DMS79 (cell line): ENCODE measurements at regions not wholly inside any gene's neighbourhood (a gene's known extent, or its start where the extent isn't known, plus 50 kb on each side); places are given as distances from the start of the nearest gene placed in this dataset.

Source experiments
- DNase-seq: peaks from one replicate; lab custom pipeline; 2025; lab: John Stamatoyannopoulos, UW

DNA sequence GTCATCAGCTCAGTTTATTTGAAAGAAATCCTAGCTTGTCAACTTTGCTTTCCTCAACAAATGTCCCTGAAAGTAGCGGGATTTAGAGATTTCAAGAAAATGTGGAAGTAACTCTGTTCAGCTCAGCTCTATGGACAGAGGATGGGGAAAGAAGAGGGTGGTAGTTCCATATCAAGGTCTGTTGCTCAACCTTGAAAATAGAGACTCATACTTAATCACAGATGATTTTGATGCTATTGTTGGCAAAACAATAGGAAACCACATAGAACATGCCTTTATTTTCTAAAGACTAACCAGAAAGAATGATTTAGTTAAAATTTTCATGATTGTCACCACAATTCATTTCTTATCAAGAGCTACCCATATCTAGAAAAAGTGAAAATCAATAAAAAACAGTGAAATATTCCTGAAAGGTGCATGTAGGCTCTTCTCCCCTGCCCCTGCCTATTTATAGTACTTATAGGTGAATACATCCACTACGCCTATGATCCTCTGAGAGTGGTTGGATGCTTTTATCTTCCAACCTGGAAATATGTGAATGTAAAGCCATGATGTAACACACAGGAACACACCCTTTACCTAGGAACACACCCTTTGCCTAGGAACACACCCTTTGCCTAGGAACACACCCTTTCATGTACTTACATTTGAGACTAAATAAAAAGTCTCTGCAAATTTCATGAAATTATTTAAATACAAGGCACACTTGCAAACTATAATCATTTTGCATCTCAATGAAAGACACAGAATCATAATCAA lies 65.8 kb downstream of the ETAA1 start:
- no peak for DNase-seq

DNA sequence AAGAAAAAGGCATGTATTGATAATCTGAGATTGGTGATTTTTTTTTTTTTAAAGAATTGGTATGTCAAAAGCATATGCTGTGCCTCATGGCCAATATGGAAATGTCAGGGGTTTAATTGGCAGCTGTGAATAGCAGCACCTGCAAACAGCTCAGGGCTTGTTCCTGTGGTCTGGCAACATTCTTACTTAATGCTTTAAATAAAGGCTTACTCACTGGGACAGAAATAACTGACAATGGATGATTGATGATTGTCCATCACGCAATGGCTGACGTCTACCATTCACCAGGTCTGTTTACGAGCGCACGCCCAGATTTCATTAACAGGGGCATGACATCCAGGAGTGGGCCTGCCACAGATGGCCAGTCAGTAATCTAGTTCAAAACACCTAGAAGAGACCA lies 66.7 kb downstream of the ETAA1 start:
- peak; percentile 5 for DNase-seq

DNA sequence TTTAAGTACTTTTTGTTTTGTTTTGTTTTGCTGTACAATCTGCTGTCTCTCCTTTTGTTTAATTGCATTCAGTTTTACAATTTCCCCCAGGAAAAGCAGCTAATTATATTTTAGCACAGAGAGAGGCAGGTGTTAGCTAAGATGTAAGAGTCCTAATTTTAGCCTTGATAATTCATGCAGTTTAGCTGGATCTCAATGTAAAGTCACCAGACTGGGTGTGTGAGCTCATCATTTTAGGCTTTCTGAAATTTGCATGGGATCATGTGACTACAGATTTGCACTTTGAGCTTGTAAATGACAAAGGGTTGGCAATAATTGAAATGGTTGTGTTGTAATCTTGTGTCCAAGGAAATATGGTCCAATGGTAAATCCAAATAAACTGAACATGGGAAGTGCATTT lies 68.5 kb downstream of the ETAA1 start:
- no peak for DNase-seq

DNA sequence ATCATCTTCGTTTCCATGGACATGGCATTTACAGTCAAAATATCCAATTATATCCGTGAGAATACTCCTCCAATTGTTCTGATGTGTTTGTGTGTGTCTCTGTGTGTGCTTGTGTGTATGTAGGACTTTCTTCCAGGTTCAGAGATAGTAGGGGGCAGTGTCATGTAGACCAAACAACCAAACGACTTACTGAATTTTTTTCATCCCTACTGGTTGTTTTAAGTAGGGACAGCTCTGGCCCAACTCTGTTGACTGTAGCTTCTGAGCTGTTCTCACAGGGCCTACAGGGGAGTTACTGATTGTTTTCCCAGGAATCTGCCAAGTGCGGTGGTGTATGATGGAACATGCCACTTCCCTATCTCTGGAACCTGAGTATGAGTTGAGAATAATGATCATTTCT lies 69.6 kb downstream of the ETAA1 start:
- no peak for DNase-seq

DNA sequence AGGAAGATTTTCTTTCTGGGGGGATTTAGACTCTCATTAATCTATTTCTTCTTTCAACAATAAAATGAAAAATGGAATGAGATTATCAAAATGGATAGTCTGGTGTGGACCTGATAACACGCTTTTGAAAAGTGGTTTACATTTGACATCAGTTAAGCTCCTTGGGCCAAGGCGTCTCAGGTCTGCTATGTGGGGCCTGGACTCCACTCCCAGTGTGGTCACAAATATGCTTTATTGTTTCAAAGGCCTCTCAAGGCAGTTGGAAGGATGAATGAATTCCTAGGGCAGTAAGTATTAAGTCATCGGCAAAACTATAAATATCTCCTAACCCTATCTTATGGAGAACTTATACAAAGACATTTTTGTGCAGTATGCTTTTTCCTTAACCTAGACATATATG lies 74.5 kb downstream of the ETAA1 start:
- DNase-seq, result no peak

DNA sequence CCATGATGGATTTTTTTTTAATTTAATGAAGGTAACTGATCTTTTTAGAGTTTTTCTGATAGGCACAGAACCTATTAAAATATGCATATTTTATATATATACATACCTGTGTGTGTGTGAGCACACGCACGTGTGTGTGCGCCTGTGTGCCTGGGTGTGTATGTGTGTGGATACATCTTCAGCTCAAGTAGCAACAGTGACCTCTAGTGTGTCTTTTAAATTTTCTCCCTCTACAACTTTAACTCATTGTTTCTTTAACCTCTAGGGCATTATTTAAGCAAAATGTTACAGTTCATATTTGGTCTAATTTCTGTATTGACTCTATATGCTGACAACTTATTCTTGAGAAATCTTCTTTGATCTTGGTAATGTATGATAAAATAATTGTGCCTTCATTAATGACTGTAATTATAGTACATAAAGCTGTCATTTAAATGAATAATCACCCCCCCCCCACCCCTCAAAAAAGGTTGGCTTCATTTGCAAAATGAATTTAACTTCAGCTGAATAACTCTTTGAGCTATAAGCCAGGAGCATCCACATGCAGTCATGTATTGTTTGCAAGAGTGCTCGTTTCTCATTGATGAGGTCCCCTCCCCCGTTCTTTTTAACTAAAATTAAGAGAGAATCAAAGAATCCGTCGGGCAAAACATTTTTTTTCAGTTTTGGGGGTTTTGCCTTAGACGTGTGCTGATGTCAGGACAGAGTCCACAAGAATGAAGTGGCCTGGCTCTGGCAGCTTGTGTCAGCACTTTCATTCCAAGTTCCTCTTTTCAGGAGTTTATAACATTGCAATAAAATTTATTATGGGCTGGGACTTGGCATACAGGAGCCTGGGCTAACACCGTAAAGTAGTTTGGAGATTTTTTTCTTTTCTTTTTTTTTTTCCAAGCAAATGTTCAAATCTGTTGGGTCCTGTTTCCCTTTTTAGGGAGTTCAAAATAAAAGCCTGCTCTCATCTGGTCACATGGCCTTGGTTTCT lies 80.0 kb downstream of the ETAA1 start:
- DNase-seq, result no peak

DNA sequence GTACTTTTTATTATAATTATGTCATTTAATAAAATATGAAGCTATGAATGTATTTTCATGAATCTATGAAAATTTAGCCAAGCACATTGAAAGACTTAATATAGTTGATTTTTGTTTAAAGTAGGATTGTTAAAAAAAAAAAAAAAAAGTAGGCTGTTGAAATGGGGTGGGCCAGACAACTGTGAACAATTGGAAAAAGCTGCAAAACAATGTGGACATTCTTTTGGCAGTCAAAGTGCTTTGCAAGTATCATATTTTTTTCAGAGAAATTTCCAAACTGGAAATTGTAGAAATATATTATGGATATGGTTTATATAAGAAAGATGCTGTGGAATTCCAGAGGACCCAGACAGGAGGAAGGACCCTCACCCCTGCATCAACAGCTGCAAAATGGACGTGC lies 82.1 kb downstream of the ETAA1 start:
- no peak for DNase-seq

DNA sequence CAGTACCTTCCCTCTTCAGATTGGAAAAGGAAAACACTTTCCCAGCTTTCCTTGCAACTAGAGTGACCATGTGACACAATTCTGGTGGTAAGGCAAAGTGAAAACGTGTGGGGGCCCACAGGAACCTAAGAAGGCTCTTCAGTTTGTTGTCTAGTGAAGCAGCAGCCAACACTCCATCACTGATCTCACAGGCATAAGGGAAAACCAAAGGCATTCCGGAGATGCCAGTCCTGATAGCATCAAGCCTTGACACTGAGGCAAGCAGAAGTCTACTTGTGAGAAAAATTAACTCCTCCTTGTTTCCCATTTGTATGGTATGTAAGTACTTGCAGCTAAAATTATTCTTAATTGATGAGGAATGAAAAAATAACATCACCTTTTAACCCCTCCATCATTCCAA lies 88.3 kb downstream of the ETAA1 start:
- no peak for DNase-seq

DNA sequence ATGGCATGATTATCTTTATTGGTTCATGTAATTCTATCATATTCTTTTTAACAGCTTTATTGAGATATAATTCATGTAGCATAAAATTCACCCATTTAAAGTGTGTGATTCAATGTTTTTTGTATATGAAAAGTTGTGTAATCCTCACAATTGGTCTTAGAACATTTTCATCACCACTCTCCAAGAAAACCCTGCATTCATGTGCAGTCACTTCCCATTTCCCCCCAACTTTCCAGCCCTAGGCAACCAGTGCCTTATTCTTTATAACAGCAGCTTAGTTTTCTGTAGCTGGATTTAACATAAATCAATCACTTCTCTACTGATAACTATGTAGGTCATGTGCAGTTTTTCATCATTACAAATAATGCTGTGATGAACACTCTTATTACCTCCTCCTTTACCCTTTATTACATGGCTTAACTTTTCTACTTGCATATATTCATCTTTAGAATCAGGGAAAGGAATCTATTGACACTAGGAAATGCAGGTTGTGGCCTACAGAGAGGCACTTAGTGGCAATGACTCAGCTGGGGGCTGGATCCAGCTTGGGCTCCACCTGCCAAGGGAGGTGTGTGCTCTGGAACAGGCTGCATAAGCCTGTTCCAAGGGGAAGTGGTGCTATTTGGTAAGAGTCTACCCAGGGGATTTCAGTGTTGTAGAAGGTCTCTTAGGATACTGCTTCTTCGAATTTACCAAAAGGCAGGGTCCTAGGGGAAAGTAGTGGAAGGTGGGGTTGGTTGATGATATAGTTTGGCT lies 89.1 kb downstream of the ETAA1 start:
- DNase-seq, result no peak

DNA sequence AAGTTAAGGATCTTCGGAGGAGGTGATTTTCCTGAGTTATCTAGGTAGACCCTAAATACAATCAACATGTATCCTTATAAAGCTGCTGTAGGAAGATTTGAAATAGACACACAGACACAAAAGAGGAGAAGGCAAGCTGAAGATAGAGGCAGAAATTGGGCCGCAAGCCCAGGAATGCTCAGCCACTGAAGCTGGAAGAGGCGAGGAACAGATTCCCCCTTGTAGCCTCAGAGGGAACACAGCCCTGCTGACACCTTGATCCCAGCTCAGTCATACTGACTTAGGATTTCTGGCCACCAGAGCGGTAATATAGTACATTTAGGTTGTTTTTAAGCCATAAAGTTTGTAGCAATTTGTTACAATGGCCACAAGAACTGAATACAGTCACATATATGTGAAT lies 90.9 kb downstream of the ETAA1 start:
- DNase-seq, result no peak

DNA sequence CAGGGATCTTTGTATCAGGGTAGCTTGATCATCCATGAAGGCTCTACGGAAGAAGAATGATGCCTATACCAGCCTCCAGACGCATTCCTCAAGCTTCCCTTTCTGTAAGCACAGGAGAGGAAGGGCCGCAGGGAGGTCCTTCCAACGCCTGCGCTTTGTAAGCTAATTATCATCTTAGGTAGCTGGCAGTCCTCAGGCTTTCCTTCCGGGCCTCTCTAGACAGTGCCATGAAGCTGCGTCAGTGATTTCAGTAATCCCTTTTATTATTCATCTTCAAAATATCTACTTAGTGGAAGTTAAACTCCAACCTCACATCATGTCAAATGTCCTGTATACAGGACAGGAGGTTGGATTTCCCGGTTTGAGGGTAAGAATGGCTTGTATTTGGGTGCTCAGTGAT lies 92.3 kb downstream of the ETAA1 start:
- no peak for DNase-seq

DNA sequence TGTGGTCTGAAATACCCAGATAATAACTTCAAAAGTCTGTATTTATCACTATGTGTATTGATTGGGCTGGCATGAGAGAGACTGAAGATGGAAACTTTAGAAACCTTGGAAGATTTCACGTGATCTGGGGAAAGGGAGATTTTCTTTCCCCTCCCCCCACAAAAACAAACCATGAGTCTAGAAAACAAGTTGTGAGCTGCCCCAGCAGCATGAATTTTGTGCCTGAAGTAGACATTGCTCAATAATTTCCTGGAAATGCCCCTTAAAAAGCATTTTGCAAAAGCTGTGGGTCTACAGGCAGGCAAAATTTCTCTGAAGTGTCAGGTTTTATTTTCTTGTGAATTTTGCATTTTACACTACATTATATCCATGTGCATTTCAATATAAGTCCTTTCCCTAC lies 101.8 kb downstream of the ETAA1 start:
- no peak for DNase-seq

DNA sequence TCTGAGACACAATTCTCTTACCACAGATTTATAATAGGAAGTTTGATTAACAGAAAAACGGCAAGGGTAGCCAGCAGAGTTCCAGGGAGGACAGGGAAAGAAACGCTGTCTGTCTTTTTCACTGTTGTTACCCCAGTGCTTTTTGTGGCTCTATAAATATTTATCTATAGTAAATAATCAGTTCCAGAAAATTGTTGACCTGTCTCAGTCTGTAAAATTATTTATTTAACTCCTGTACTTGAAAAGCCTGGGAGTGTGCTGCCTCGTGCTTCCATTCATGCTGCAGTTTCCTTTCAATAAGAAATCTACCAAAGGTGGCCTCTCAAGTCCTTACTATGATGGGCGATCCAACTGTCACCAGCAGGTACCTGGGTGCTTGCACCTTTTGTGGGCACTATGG lies 102.9 kb downstream of the ETAA1 start:
- no peak for DNase-seq

DNA sequence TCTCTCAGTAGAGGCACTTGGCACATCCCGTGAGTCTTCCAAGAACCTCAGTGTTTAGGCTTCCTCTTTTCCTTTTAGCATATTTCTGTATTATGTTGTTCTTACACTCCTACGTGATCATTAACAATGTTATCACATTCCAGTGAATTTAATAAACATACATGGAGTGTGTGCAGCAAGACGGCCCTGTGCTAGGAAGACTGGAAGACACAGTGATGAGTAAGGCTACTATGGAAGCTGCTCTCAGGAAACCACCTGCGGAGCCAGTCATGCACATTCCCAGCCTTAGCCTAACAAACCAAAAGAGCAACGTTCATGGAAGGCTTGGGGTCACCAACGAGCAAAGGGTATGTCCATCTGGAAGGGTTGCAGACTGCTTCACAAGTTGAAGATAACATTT lies 103.4 kb downstream of the ETAA1 start:
- no peak for DNase-seq

DNA sequence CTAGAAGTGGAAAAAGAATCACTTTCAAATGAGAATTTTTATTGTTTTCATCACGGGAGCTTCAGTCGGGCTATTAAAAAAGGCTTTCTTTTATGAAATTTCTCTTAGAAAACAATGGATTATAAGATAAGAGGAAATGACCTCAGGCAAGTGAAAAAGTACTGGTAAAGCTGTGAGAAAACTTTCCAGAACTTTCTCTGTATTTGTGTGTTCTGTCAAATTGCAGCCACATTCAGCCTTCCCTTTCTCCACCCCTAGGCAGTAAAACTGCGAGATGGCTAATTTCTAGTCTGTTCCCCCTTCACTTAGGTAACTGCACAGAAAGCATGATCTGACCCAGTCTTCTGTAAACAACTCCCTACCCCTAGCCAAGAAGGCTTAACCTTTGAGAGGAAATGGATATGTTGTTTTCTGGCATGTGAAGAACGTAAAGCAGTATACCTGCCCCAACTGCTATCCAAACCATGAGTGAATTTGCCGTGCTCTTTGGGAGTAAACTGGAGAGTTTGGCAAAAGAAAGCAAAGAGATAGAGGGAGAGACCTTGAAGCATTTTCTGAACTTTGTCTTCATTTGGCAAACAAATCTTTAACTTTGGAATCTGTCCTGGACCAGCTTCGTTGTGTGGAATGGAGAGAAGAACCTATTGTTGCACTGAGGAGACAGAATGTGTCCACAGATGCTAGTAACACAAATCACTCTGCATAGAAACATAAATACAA lies 105.4 kb downstream of the ETAA1 start:
- DNase-seq, result no peak

DNA sequence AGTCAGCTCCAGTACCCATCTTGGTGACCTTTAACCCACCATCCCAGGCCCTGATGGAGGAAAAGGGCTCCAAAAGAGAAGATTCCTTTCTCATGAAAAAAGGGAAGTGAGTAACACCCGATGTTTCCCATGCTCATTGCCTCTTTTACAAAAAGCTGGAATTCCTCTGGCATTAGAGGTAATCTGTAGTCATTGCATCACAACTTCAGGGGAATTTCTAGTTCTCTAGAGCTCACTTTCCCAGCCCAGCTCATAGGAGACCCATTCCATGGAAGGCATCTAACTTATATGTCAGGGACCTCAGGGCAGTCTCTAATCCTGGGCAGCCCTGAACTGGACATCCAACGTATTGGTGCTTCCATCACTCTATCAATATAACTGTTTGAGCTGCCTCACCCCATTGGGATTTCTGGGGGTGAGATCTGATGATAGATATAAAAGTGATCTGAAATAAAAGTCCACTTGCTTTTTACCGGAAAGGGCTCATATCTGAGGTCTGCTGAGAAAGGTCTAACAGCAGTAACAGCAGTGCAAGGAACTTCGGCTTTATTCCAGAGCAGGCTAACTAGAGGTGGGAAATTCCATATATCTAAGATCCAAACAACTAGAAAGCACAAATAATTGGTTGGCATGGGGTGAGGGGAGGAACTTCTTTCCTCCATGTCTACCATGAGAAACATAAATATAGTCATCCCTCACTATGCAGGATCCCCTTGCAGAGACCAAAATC lies 106.1 kb downstream of the ETAA1 start:
- no peak for DNase-seq

DNA sequence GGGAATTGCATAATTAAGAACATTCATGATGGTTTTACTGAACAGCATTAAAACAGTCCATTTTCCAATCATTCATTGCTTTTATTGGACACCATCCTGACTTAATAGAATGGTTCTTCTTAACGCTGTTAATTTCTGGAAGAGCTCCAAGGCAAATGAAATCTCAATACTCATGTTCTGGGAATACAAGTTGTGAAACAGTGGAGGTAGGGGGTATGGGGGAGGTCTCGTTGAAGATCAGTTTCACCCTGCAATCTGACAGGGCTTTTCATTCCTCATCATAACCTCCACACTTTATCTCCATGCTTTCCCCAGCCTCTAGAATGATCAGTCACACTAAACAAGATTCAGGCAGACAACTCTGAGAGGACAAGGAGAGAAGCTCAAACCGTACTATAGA lies 113.6 kb downstream of the ETAA1 start:
- no peak for DNase-seq

DNA sequence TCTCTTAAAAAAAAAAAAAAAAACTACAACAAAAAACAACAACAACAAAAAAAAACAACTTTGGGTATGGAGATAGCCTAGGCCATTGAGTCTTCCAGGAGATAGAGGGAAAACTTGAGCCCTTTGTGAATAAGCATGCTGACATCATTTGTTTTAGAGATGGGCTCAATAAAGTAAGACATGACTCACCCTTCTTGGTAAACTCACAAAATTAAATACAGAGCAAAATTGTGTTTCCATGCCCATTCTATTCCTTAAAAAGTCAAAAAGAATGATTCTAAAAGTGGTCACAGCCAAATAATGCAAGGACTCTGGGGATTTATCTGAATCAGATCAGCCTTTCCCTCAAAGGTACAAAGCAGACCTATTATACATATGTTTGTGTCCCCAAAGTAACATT lies 117.4 kb downstream of the ETAA1 start:
- no peak for DNase-seq

DNA sequence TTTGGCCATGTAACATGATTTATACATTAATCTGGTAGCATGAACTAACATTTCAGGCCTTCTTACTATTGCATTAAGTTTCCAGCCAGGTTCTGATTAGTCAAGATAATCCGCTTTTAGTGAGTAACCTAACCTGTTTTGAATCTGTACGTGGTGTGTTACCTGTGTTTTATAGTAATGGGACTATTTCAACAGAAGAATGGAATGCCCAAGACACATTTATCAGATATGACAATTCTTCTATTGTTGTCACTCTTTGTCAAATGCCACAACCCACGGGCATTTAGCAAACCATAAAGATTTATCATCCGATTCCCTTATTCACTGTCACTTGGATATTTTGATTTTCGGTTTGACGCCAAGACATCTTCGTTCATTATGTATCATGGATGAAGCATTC lies 117.9 kb downstream of the ETAA1 start:
- DNase-seq, result no peak

DNA sequence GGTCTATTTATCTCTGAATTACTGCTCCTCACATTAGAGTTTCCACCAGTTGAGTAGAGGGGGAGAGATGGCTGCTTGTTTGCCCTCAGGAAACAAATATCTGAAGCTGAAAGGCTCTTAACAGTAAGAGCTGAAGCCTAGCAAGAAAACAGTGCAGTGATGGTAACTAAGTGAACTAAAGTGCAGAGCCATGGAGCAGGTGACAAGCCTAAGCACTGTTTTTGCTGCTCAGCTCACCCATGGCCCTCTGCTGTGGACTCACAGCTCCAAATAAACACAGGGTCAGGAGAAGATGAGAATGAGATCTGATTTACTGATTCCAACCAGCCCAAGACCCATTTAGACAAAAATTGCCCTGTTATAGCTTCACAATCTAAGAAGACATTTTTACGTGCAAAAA lies 118.4 kb downstream of the ETAA1 start:
- peak; percentile 3 for DNase-seq

DNA sequence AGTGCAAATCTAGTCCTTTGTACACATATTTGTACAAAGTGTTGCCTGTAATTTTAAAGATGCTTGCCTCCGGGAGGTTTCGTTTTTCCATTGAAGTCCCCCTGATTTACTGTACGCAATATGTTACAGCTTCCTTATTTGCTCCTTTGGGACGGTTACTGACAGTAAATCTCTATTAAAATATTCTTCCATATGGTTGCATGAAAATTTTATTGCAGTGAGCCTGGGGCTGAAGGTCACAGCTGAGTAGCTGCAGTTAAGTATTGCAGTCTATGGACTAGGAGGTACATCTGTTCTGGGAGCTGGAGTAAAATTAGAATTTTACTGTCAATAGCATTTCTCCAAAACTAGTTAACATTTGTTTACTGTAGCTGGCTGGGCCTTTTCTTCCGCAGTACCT lies 119.2 kb downstream of the ETAA1 start:
- no peak for DNase-seq
